Adipocyte (in vitro differentiated cells): ENCODE measurements at regions not wholly inside any gene's neighbourhood (a gene's known extent, or its start where the extent isn't known, plus 50 kb on each side); places are given as distances from the start of the nearest gene placed in this dataset.

ENCODE experiments used
- DNase-seq: peaks from one replicate; pipeline ENCODE4 v3.0.0-alpha.2; 2015; ENCODE audit warnings: low read depth
- H3K27me3 ChIP-seq: replicated peaks from 2 replicates; pipeline ENCODE4 v1.7.0; 2013; ENCODE audit warnings: mild to moderate bottlenecking, low read length, moderate library complexity; ENCODE audit not compliant: control insufficient read depth, insufficient read depth
- H3K36me3 ChIP-seq: 2 replicates; pipeline ENCODE4 v1.7.0; 2013; ENCODE audit warnings: low read length, mild to moderate bottlenecking, moderate library complexity; ENCODE audit not compliant: control insufficient read depth, insufficient read depth, severe bottlenecking
- H3K4me1 ChIP-seq: 2 replicates; pipeline ENCODE4 v1.7.0; 2013; ENCODE audit warnings: mild to moderate bottlenecking, low read length, moderate library complexity; ENCODE audit not compliant: control insufficient read depth, insufficient read depth
- H3K4me3 ChIP-seq: 2 replicates; pipeline ENCODE4 v1.7.0; 2013; ENCODE audit warnings: mild to moderate bottlenecking, low read length, moderate library complexity
- H3K9ac ChIP-seq: 2 replicates; pipeline ENCODE4 v1.7.0; 2013; ENCODE audit warnings: mild to moderate bottlenecking, low read length, moderate library complexity
- H3K9me3 ChIP-seq: 2 replicates; pipeline ENCODE4 v1.7.0; 2013; ENCODE audit warnings: mild to moderate bottlenecking, low read length, moderate library complexity; ENCODE audit not compliant: control insufficient read depth

GRCh38 chr3:34174740-34175139 lies 376.3 kb downstream of the PDCD6IP start:
- no peak overlapping the region for H3K9ac ChIP-seq
- H3K4me3 ChIP-seq, result no peak overlapping the region
- peaks cover 4% of the 10 kb centered on the region for H3K9me3 ChIP-seq
- DNase-seq, result no peak
- H3K27me3 ChIP-seq, result no peaks in the 10 kb centered on the region
- no peaks in the 10 kb centered on the region for H3K36me3 ChIP-seq
- H3K4me1 ChIP-seq, result peaks cover 2% of the 10 kb centered on the region

GRCh38 chr3:34175636-34176176 lies 377.3 kb downstream of the PDCD6IP start:
- Histone ChIP-seq H3K4me3 (no peak overlapping the region), H3K9ac (no peak overlapping the region), H3K27me3 (no peaks in the 10 kb centered on the region), H3K36me3 (no peaks in the 10 kb centered on the region), H3K9me3 (peaks cover 4% of the 10 kb centered on the region), H3K4me1 (peaks cover 2% of the 10 kb centered on the region)
- no peak for DNase-seq

GRCh38 chr3:34176723-34177122 lies 378.3 kb downstream of the PDCD6IP start:
- no peak overlapping the region for H3K9ac ChIP-seq
- H3K4me1 ChIP-seq, result peaks cover 2% of the 10 kb centered on the region
- H3K36me3 ChIP-seq, result no peaks in the 10 kb centered on the region
- H3K9me3 ChIP-seq, result peaks cover 4% of the 10 kb centered on the region
- no peak overlapping the region for H3K4me3 ChIP-seq
- no peak for DNase-seq
- no peaks in the 10 kb centered on the region for H3K27me3 ChIP-seq

- Histone ChIP-seq H3K9ac (no peak overlapping the region), H3K36me3 (no peaks in the 10 kb centered on the region), H3K4me1 (peaks cover 2% of the 10 kb centered on the region), H3K9me3 (peaks cover under 1% of the 10 kb centered on the region), H3K4me3 (no peak overlapping the region), H3K27me3 (peaks cover 4% of the 10 kb centered on the region)
- no peak for DNase-seq
Measured at GRCh38 chr3:34178415-34178814, 380.0 kb downstream of the PDCD6IP start.

- H3K9ac ChIP-seq, result no peak overlapping the region
Measured at GRCh38 chr3:34179716-34180115, 381.3 kb downstream of the PDCD6IP start.

GRCh38 chr3:34180532-34180931 lies 382.1 kb downstream of the PDCD6IP start:
- no peaks in the 10 kb centered on the region for H3K36me3 ChIP-seq
- peaks cover 2% of the 10 kb centered on the region for H3K4me1 ChIP-seq
- no peak for DNase-seq
- no peaks in the 10 kb centered on the region for H3K9me3 ChIP-seq
- H3K4me3 ChIP-seq, result no peak overlapping the region
- peaks cover 8% of the 10 kb centered on the region for H3K27me3 ChIP-seq
- H3K9ac ChIP-seq, result no peak overlapping the region

More at GRCh38 chr3:34179716-34180115, 381.3 kb downstream of the PDCD6IP start:
- DNase-seq, result no peak
- H3K4me1 ChIP-seq, result peaks cover 2% of the 10 kb centered on the region
- H3K4me3 ChIP-seq, result no peak overlapping the region
- no peaks in the 10 kb centered on the region for H3K36me3 ChIP-seq
- H3K27me3 ChIP-seq, result peaks cover 6% of the 10 kb centered on the region
- H3K9me3 ChIP-seq, result no peaks in the 10 kb centered on the region

GRCh38 chr3:34183114-34183513 lies 384.7 kb downstream of the PDCD6IP start:
- H3K27me3 ChIP-seq, result peaks cover 8% of the 10 kb centered on the region
- H3K9me3 ChIP-seq, result no peaks in the 10 kb centered on the region
- H3K36me3 ChIP-seq, result no peaks in the 10 kb centered on the region
- H3K9ac ChIP-seq, result no peak overlapping the region
- H3K4me3 ChIP-seq, result no peak overlapping the region
- no peaks in the 10 kb centered on the region for H3K4me1 ChIP-seq
- DNase-seq, result no peak

- no peaks in the 10 kb centered on the region for H3K36me3 ChIP-seq
- no peak overlapping the region for H3K9ac ChIP-seq
Measured at GRCh38 chr3:34183611-34184340, 385.3 kb downstream of the PDCD6IP start.

GRCh38 chr3:34185301-34185700 lies 386.9 kb downstream of the PDCD6IP start:
- Histone ChIP-seq H3K27me3 (peaks cover 8% of the 10 kb centered on the region), H3K9ac (no peak overlapping the region), H3K9me3 (no peaks in the 10 kb centered on the region), H3K36me3 (no peaks in the 10 kb centered on the region), H3K4me1 (no peaks in the 10 kb centered on the region), H3K4me3 (no peak overlapping the region)
- DNase-seq, result no peak

More at GRCh38 chr3:34183611-34184340, 385.3 kb downstream of the PDCD6IP start:
- peaks cover 8% of the 10 kb centered on the region for H3K27me3 ChIP-seq
- H3K4me3 ChIP-seq, result no peak overlapping the region
- no peaks in the 10 kb centered on the region for H3K9me3 ChIP-seq
- H3K4me1 ChIP-seq, result no peaks in the 10 kb centered on the region
- no peak for DNase-seq

- DNase-seq, result no peak
- Histone ChIP-seq H3K4me1 (peaks cover 3% of the 10 kb centered on the region), H3K4me3 (no peak overlapping the region), H3K9ac (no peak overlapping the region), H3K36me3 (no peaks in the 10 kb centered on the region), H3K9me3 (no peaks in the 10 kb centered on the region), H3K27me3 (peaks cover 4% of the 10 kb centered on the region)
Measured at GRCh38 chr3:34189133-34189532, 390.7 kb downstream of the PDCD6IP start.

- DNase-seq, result no peak
- Histone ChIP-seq H3K27me3 (no peaks in the 10 kb centered on the region), H3K4me3 (no peak overlapping the region), H3K9me3 (no peaks in the 10 kb centered on the region), H3K36me3 (no peaks in the 10 kb centered on the region), H3K4me1 (peaks cover 9% of the 10 kb centered on the region), H3K9ac (no peak overlapping the region)
Measured at GRCh38 chr3:34196914-34197313, 398.5 kb downstream of the PDCD6IP start.
